Activated CD4-positive, CD25-positive, alpha-beta regulatory T cell (primary cell): ENCODE measurements at regions not wholly inside any gene's neighbourhood (a gene's known extent, or its start where the extent isn't known, plus 50 kb on each side); places are given as distances from the start of the nearest gene placed in this dataset.

Source experiments
- DNase-seq, 4 experiments: peaks; one replicate each; lab custom pipeline; 2025; lab: John Stamatoyannopoulos, UW

DNA sequence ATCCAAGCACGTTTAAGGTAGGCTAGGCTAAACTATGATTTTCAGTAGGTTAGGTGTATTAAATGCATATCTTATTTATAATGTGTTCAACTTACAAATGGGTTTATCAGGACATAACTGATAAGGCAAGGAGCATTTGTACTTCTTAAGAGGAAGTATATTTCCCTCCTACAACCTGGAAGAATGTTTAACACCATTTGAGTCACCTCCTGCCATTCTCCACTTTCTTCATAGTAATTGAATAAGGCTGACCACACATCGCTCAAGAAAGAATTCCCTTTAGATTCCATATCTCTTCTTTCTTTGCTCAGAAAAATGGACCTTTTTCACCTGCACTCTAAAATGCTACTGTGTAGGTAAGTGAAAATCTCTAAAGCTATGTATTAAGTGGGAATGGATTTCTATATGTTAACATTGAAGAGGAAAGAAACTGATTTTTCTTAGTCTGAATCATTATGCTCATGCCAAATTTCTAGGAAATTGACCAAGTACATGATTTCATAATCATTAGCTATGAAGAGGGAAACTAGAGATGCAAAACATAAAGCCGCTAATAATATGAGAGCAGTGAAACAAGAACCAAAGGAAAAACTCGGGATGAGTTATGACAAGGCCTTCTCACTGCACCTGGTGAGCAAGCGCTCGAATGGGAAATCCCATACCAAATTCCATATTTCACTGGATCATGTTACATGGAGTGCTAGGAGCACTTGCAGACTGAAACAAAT, 210.4 kb downstream of the ALDH8A1 start:
- DNase-seq: no peak

DNA sequence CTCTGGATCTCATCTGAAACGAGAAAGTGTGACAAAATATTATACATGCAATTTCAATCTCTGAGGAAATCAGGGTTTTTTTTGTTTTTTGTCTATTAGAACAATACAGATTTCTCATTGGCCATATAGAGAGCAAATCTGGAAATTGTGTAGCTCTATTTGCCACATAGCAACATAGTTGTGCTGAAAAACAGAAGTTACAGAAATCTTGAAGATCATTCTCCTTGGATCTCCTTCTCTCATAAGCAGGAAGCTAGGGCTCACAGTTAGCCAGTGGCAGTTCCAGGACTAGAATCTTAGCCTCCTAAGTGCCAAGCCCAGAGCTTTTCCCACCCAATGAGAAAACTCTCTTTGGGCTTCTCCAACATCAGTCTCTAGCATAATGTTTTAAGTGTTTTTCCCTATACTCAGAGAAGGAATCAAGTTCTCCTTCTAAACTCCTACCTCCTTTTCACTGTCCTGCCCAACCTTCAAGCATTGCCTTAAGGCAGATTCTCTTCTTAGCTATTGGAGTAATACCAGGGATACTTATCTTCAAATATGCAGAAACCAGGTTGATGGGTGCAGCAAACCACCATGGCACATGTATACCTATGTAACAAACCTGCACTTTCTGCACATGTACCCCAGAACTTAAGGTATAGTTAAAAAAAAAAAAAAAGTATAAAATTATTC, 211.6 kb downstream of the ALDH8A1 start:
- no peak for DNase-seq

DNA sequence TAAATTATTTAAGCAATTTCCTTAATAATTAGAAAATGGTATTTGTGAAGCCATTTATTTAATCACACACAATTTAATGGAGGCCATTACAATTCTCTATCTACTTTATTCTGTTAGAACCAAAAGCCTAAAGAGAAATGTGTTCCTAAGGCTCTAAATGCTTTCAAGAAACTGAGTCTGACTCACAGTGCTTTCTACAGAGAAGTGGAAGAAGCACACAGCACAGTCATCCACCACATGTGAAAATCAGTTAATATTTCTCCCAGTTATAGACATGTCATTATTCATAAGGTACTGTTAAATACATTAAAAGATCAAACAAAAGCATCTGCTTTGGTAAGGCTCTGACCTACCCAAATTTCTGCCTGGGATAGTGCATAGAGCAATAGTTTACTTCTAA, 214.4 kb downstream of the ALDH8A1 start:
- no peak for DNase-seq

DNA sequence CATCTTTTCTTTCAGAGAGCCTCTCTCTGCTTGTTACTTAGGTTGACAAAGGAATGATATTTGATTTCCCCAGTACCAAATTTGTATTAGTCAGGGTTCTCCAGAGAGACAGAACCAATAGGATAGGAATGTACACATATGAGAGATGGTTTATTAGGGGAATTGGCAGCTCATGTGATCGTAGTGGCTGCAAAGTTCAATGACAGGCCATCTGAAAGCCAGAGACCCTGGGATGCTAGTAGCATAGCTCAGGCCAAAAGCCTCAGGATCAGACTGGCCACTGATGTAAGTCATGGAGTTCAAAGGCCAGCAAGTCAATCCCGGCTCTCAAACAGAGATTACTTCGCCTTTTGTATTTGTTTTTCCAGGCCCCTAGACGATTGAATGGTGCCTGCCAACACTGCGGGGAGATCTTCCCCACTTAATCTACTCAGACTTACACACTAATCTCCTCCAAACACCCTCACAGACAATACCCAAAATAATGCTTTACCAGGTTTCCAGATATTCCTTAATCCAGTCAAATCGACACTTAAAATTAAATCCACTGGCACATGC, 215.5 kb downstream of the ALDH8A1 start:
- DNase-seq: no peak

DNA sequence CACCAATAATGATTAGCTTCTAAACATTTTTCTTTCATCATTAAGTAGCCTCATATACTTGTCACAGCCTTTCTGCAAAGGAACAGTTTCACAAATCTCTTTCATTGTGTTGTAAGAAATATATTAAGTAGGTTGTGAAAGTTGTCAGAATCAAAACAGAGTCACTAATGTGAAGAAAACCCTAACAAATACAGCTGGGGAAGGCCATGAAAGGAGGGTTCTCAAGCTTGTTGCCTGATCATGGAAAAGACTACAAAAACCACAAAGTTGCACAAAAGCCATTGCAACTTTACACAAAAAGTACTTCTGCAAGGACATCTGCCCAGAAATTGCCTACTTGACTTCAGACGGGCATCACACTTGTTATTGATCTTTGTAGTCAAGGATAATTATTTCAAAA, 216.1 kb downstream of the ALDH8A1 start:
- DNase-seq: no peak

DNA sequence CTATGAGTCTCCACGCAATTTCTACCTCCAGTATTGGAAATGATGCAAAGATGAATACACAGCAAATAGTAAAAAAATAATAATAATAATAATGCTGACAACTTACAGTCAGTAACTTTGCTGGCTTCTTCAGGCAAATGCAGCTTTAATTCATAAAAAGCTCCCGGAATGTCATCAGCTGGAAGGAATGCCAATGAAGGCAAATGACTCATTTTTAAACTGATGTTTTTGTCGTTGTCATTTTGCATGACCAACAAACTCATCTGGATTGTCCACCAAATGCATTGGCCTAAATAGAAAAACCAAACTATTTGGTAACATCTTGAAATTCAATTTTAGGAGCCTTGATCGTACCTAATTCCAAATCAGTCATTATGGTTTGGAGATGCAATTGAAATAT, 217.1 kb downstream of the ALDH8A1 start:
- DNase-seq: no peak

DNA sequence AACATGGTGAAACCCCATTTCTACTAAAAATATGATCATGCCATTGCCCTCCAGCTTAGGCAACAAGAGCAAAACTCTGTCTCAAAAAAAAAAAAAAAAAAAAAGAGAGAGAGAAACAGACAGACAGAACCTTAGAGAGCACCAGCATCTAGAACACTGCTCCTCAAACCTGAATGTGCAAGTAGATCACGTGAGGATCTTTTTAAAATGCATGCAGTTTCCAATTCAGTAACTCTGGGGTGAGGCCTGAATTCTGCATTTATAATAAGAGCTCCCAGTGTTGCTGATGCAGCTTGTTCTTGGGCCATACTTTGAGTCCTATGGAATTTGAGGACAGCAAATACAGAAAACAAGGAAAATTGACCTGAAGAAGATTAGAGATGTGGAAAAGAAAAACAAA, 218.3 kb downstream of the ALDH8A1 start:
- DNase-seq: no peak

DNA sequence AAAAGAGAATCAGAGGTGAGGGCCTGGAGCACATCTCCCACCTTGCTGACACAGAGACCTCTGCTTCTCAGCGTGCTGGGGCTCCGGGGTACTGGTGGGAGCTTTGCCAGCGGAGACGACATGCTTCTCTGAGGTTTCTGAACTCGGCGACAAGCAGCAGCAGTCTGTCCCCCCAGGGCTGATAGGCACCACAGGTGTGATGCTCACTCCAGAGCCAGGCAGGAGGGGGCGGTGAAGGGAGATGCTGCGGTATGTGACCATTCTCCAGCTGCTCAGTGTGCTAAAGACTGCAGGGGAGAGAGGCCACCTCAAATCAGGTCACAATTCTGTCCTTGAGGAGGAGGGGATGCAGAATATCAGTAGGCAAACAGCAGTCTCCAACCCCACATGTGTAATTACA, 219.9 kb downstream of the ALDH8A1 start:
- no peak for DNase-seq

DNA sequence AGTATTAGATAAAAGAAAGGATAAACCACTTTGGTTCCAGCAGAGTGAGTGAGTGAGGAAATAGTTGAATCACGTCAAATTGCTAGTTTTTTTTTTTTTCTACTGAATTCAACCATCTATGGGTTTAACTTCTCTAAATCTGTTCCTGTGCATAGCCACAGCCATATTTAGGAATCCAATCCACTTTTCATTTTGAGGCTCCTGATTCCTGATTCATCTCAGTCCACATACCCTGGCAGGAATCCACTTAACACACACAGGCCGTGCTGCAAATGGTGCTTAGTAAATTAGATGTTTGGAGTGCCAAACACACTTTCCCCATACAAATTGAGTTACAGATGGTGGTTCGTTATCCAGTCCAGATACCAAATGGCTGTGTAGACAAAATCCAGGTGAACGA, 220.3 kb downstream of the ALDH8A1 start:
- no peak for DNase-seq

DNA sequence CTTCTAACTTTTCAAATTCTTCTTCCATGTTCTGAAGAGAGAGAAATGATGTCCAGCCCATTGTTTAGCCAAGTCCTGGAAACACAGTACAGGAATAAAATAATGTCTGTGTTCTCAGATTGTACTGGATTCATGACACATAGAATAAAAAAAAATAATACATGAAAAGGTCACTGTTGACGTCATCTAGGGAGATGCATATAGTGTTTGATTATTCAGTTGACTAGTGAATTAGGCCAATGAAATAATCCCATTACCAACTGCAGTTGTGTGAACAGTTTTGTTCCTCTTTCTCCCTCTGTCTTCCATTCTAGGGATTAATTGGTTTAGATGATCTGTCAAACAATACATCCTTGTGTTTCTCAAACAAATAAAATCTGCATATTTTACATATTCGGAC, 222.8 kb downstream of the ALDH8A1 start:
- no peak for DNase-seq

DNA sequence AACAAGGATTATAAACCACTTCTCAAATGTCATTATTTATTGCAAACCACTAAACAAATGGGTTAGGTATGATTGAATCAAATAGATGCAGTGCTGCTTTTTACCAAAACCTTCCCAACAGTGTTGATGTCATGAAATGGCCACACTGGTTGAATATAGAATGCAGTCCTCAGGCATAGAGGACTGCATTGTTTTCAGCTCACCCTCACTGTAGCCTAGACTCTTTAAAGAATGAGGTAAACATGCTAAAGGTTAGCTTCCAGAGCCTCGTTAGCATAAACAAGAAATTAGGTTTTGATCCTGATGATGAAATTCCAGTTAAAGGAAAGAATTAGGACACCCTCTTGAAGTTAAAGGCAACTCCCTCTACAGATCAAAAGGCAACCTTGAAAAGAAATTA, 224.3 kb downstream of the ALDH8A1 start:
- no peak for DNase-seq

DNA sequence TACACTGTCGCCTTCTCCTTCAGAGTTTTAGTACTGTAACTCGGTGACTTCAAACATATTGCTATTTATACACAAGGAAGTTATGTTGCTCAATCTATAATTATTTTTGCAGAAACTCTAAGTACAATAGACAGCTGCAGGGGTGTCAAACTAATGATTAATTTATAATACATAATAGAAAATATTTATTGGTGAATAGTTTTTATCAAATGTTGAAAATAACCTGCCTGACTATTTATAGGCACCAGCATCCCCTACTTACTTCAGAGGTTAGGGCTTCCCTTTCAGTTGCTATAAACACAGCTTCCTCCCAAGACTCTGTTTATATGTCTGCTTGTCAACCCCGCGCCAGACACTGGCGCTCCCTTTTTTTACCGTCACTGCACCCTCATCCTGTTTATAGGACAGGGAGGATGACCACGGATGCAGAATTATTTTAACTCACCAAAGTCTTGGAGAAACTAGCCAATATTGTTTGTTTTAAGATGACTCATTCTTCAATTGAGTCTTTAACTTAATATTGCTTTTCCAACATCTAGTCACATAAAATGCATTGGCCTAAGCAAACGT, 225.0 kb downstream of the ALDH8A1 start:
- no peak for DNase-seq

DNA sequence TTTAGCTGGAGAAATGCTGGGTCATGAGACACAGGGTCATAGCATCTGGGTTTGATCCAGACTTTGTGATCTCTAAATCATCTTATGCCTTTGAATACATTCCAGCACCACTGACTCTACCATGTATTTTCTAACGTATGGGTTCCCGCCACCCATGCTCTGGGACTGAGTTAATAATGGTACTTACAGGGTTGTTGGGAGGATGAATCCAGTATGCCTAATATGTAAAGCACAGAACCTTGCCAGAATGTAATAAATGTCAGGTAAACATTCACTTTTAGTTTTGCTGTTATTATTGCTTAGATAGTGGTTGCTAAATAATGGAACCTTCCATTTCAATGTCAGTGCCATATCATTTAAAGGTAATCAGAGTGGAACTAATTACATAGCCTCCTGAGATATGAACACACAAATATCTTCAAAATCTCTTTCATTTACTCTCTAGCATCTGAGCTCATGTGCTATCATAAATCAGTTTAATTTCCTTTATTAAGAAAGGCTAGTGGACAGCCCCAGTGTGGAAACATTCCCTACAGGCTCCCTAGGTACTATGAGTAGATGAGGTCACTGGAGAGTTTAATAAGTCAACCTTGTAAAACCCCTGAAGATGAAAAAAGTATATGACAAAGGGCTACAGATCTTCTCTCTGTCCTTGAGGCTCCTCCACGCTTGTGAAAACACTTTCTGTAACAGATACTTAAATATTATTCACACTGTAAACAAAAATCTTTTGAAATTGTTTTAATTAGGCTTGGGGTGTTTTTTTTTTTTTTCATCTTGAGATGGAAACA, 226.6 kb downstream of the ALDH8A1 start:
- DNase-seq: no peak

DNA sequence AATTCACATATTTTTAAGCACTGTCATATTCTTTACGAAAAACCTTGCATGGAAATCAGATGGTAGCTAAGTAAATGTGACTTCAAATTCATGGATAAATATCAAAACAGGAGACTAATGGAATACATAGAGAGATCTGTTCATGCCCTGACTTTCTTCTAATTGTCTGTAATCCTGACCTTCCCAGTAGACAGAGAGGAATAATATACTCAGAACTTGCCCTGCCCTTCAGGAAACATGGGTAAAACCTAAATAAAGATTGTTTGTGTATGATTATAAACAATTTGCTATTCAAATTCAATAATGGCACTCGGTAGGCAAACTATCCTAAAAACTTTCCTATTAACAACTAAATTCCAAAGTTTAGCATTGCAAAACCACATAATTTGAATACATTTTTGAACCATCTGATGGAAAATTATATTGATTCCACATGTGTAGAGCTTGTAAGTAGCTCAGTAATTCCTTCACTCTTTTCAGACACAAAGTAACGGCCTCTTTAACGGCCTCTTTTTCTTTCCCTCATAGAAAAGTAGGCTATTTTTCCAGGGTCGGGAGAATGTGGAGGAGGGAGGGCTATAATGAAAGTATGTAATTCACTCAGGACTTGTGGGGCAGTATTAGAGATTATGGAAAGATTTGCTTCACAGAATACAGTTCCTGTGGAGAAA, 227.6 kb downstream of the ALDH8A1 start:
- DNase-seq: no peak

DNA sequence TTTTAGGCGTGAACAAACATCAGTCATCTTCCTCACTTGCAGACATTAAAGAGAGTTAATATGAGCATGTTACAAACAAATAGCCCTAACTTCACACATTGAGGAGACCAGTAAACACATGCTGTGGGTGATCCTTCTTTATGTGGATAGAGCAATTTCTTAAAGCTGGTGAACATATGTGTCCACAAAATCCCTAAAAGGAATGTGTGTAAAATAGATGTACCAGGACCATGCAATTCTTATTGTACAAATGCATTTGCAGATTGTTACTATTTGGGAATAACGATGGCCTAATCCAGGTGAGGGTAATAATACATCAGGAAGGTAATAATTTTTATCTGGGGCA, 228.9 kb downstream of the ALDH8A1 start:
- DNase-seq: no peak

DNA sequence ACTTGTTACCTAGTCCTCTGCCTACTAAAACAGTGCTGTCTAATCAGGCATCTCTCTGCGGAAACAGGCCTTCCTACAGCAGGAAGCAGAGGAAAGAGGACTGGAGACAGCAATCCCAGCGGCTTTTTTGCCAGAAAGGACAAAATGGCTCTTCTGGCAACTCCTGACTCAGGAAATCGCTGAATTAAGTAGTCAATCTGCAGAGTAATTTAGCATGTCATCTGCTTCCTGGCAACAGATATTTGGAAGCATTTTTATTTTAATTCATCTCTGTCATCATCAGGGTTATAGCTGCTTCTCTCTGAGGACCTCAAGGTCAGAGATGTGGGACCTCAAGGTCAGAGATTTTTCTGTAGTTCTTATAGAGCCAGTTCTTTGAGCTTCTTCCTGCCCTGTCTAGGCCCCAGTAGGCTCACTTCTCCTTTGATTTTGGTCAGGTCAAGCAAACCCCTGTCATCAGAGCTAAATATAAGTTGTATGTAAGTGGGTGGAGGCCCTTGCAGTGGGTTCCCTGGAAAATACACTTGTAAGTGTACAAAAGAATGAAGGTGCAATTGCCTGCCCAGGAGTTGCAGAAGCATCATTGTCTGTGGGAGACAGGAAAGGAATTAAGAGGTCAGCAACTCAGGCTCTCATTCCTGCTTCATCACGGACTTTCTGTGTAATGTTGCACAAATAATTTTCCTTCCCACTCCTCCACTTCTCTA, 229.4 kb downstream of the ALDH8A1 start:
- no peak for DNase-seq

DNA sequence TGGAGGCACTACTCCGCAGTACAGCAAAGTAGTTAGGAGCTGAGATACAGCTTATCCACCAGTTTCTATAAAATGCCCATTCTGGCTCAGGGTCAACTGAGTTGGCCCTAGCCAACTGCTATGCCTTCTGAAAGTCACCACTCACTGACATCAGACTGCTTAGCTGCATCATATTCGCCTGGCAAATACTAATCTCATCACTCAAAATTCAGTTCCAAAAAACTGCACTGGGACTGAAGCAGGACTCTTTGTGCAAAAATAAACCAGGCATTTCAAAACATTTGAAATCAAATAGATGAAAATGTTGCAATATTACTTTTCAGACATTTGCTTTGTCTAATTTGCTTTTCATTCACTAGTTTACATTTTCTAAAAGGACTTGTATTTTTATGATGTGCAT, 230.0 kb downstream of the ALDH8A1 start:
- DNase-seq: no peak

DNA sequence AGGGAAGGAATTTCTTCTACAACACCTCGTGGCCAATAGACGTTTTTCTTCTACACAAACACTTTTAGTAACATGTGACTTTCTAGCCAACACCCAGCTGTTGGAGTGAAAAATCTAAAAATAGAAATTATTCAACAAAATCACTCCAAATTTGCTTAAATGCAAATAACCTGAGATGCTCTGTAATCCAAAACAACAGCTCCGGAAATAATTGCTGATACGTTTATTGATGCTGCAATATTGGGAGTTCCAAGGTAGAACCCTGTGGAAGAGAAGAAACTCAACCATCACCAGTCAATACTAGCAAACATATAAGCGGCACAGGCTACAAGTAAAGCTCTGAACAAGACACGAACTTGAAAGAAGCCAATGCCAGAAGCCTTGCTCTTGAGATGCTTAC, 230.6 kb downstream of the ALDH8A1 start:
- no peak for DNase-seq

DNA sequence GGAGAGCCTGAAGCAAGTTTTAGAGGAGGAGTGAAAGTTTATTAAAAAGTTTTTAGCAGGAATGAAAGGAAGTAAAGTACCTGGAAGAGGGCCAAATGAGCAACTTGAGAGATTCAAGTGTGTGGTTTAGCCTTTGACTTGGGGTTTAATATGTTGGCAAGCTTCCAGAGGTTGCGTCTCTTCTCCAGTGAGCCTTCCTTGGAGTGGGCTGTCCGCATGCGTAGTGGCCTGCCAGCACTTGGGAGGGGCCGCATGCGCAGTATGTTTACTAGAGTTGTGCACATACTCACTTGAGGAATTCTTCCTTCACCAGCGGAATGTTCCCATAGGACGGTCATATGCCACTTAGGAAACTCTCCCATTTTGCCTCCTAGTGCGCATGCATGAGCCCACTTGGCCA, 235.2 kb downstream of the ALDH8A1 start:
- no peak for DNase-seq

DNA sequence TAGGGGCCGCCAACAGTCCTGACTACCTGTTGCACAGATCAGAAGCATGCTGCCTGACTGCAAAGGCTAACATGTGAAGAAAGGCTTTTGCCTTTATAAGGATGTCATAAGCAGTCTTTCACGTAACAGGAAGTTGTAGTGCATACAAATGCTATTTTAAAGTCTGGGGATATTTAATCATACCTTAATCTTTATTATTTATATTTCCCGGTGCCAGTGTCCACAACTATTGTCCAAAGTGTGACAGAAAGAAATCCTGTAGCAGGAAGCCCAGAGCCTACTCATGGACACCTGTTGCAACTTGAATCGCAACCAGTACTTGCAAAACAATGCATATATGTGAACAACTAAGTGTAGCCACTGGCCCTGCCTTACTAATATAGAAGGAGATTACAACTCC, 235.8 kb downstream of the ALDH8A1 start:
- DNase-seq: no peak

DNA sequence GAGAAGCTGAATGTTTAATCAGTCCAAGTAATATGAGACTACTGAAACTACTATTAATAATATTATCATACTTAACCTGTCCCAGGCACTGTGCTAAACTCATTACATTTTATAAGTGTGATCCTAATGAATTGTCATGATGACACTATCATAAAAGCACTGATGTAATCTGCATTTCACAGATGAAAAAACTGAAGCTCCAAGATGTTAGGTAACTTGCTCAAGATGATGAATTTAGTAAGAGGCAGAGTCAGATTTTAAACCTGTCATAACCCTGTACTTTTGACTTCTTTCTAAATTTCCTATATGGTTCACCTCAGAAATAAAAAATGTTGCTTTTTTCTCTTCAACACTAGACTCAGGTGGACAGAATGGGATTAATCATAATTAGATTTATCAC, 237.6 kb downstream of the ALDH8A1 start:
- no peak for DNase-seq
